Stimulated activated CD8-positive, alpha-beta memory T cell treated with anti-CD3 and anti-CD28 coated beads, Interleukin-4, amount 100 ng/mL, for 24 hours (primary cell): ENCODE measurements at regions not wholly inside any gene's neighbourhood (a gene's known extent, or its start where the extent isn't known, plus 50 kb on each side); places are given as distances from the start of the nearest gene placed in this dataset.

Experiments used
- DNase-seq: peaks from one replicate; pipeline ENCODE4 v3.0.0-alpha.2; 2020; ENCODE audit warnings: low read depth

GRCh38 chr9:81389569-81389993 is 299.8 kb downstream of the TLE1 start:
- no peak for DNase-seq

GRCh38 chr9:81388831-81389230 is 300.5 kb downstream of the TLE1 start:
- no peak for DNase-seq

- DNase-seq, result no peak
Observed at GRCh38 chr9:81387360-81388106, 301.8 kb downstream of the TLE1 start.

GRCh38 chr9:81384911-81385310 is 304.4 kb downstream of the TLE1 start:
- no peak for DNase-seq

- no peak for DNase-seq
Observed at GRCh38 chr9:81382281-81382680, 307.1 kb downstream of the TLE1 start.

GRCh38 chr9:81381694-81382093 is 307.7 kb downstream of the TLE1 start:
- DNase-seq, result no peak

- DNase-seq, result no peak
Observed at GRCh38 chr9:81380504-81381359, 308.6 kb downstream of the TLE1 start.

GRCh38 chr9:81379655-81380054 is 309.7 kb downstream of the TLE1 start:
- DNase-seq, result no peak

- DNase-seq, result no peak
Observed at GRCh38 chr9:81377921-81378320, 311.4 kb downstream of the TLE1 start.

- no peak for DNase-seq
Observed at GRCh38 chr9:81377320-81377719, 312.0 kb downstream of the TLE1 start.

- no peak for DNase-seq
Observed at GRCh38 chr9:81375187-81376100, 313.9 kb downstream of the TLE1 start.

GRCh38 chr9:81374459-81375186 is 314.7 kb downstream of the TLE1 start:
- no peak for DNase-seq

- DNase-seq, result no peak
Observed at GRCh38 chr9:81373294-81373693, 316.1 kb downstream of the TLE1 start.

- no peak for DNase-seq
Observed at GRCh38 chr9:81372628-81373191, 316.6 kb downstream of the TLE1 start.

GRCh38 chr9:81371824-81372223 is 317.5 kb downstream of the TLE1 start:
- DNase-seq, result no peak

GRCh38 chr9:81370650-81371049 is 318.7 kb downstream of the TLE1 start:
- no peak for DNase-seq

GRCh38 chr9:81370096-81370495 is 319.3 kb downstream of the TLE1 start:
- DNase-seq, result no peak

- no peak for DNase-seq
Observed at GRCh38 chr9:81369121-81369520, 320.2 kb downstream of the TLE1 start.

GRCh38 chr9:81363916-81364480 is 325.3 kb downstream of the TLE1 start:
- DNase-seq, result no peak

- no peak for DNase-seq
Observed at GRCh38 chr9:81361296-81361695, 328.1 kb downstream of the TLE1 start.

GRCh38 chr9:81351166-81351565 is 338.2 kb downstream of the TLE1 start:
- no peak for DNase-seq
